Memory B cell (primary cell): ENCODE measurements at regions not wholly inside any gene's neighbourhood (a gene's known extent, or its start where the extent isn't known, plus 50 kb on each side); places are given as distances from the start of the nearest gene placed in this dataset.

ENCODE experiments used
- ATAC-seq: fragments of 150-1000 bp; cut with Tn5 transposase; 2 replicates; pipeline ENCODE4 v1.10.0; 2021; ENCODE audit warnings: low read depth, mild to moderate bottlenecking, moderate library complexity
- DNase-seq, 2 donors: peaks; one replicate each; pipeline ENCODE4 v3.0.0; 2022; ENCODE audit warnings: low spot score in 2 of 2
- H3K27ac Mint-ChIP-seq: one replicate; pipeline ENCODE4 v1.8.0; 2022; ENCODE audit warnings: mild to moderate bottlenecking, moderate library complexity, mixed read lengths
- H3K27me3 Mint-ChIP-seq: one replicate; pipeline ENCODE4 v1.8.0; 2022; ENCODE audit warnings: mixed read lengths
- H3K36me3 Mint-ChIP-seq: one replicate; pipeline ENCODE4 v1.8.0; 2022; ENCODE audit warnings: mild to moderate bottlenecking, mixed read lengths
- H3K4me1 Mint-ChIP-seq: one replicate; pipeline ENCODE4 v1.8.0; 2022; ENCODE audit warnings: mixed read lengths
- H3K4me3 Mint-ChIP-seq: one replicate; pipeline ENCODE4 v1.8.0; 2022; ENCODE audit warnings: mild to moderate bottlenecking, moderate library complexity, mixed read lengths
- H3K9me3 Mint-ChIP-seq: one replicate; pipeline ENCODE4 v1.8.0; 2022; ENCODE audit warnings: mixed read lengths

GRCh38 chr3:177729956-177730681, 532.8 kb upstream of the TBL1XR1 start:
- Mint-ChIP-seq H3K36me3 (peaks cover 3% of the 10 kb centered on the region), H3K4me1 (peaks cover 2% of the 10 kb centered on the region), H3K27me3 (peaks cover 2% of the 10 kb centered on the region), H3K27ac (no peak overlapping the region), H3K4me3 (no peak overlapping the region), H3K9me3 (no peaks in the 10 kb centered on the region)
- DNase-seq: no peak
- no peak for ATAC-seq

- DNase-seq (no peak), ATAC-seq (no peak)
- Mint-ChIP-seq H3K36me3 (peaks cover 3% of the 10 kb centered on the region), H3K27me3 (peaks cover 2% of the 10 kb centered on the region), H3K4me1 (peaks cover 2% of the 10 kb centered on the region), H3K4me3 (no peak overlapping the region), H3K27ac (no peak overlapping the region), H3K9me3 (no peaks in the 10 kb centered on the region)
These were observed 533.5 kb upstream of the TBL1XR1 start for GRCh38 chr3:177730814-177731213.

GRCh38 chr3:177731644-177732268, 534.5 kb upstream of the TBL1XR1 start:
- ATAC-seq: no peak
- H3K9me3 Mint-ChIP-seq: no peaks in the 10 kb centered on the region
- no peaks in the 10 kb centered on the region for H3K36me3 Mint-ChIP-seq
- H3K4me1 Mint-ChIP-seq: peaks cover 2% of the 10 kb centered on the region
- H3K27ac Mint-ChIP-seq: no peak overlapping the region
- H3K4me3 Mint-ChIP-seq: no peak overlapping the region
- peaks cover 2% of the 10 kb centered on the region for H3K27me3 Mint-ChIP-seq
- no peak for DNase-seq

GRCh38 chr3:177733233-177733632, 536.0 kb upstream of the TBL1XR1 start:
- Mint-ChIP-seq H3K9me3 (no peaks in the 10 kb centered on the region), H3K4me3 (no peak overlapping the region), H3K4me1 (peaks cover 2% of the 10 kb centered on the region), H3K27me3 (no peaks in the 10 kb centered on the region), H3K27ac (no peak overlapping the region), H3K36me3 (no peaks in the 10 kb centered on the region)
- ATAC-seq (no peak), DNase-seq (no peak)

- H3K4me1 Mint-ChIP-seq: peaks cover 2% of the 10 kb centered on the region
- H3K27me3 Mint-ChIP-seq: no peaks in the 10 kb centered on the region
- no peak for DNase-seq
- no peak for ATAC-seq
- H3K36me3 Mint-ChIP-seq: no peaks in the 10 kb centered on the region
- no peak overlapping the region for H3K4me3 Mint-ChIP-seq
- H3K27ac Mint-ChIP-seq: no peak overlapping the region
- H3K9me3 Mint-ChIP-seq: no peaks in the 10 kb centered on the region
These were observed 536.7 kb upstream of the TBL1XR1 start for GRCh38 chr3:177733936-177734335.

- Mint-ChIP-seq H3K36me3 (no peaks in the 10 kb centered on the region), H3K27me3 (no peaks in the 10 kb centered on the region)
These were observed 538.1 kb upstream of the TBL1XR1 start for GRCh38 chr3:177735431-177735830.

GRCh38 chr3:177739461-177739860, 542.2 kb upstream of the TBL1XR1 start:
- no peak overlapping the region for H3K27ac Mint-ChIP-seq
- ATAC-seq: no peak
- peaks cover 2% of the 10 kb centered on the region for H3K9me3 Mint-ChIP-seq
- H3K36me3 Mint-ChIP-seq: no peaks in the 10 kb centered on the region
- no peaks in the 10 kb centered on the region for H3K27me3 Mint-ChIP-seq
- no peak overlapping the region for H3K4me3 Mint-ChIP-seq
- H3K4me1 Mint-ChIP-seq: no peaks in the 10 kb centered on the region
- no peak for DNase-seq

More at GRCh38 chr3:177735431-177735830, 538.1 kb upstream of the TBL1XR1 start:
- H3K27ac Mint-ChIP-seq: no peak overlapping the region
- H3K4me1 Mint-ChIP-seq: no peaks in the 10 kb centered on the region
- DNase-seq: no peak
- no peak overlapping the region for H3K4me3 Mint-ChIP-seq
- no peak for ATAC-seq
- H3K9me3 Mint-ChIP-seq: no peaks in the 10 kb centered on the region

GRCh38 chr3:177740254-177740653, 543.0 kb upstream of the TBL1XR1 start:
- no peak overlapping the region for H3K4me3 Mint-ChIP-seq
- H3K4me1 Mint-ChIP-seq: no peaks in the 10 kb centered on the region
- no peak for DNase-seq
- no peaks in the 10 kb centered on the region for H3K27me3 Mint-ChIP-seq
- no peaks in the 10 kb centered on the region for H3K36me3 Mint-ChIP-seq
- H3K27ac Mint-ChIP-seq: no peak overlapping the region
- peaks cover 2% of the 10 kb centered on the region for H3K9me3 Mint-ChIP-seq
- ATAC-seq: no peak

- no peaks in the 10 kb centered on the region for H3K4me1 Mint-ChIP-seq
- H3K27me3 Mint-ChIP-seq: no peaks in the 10 kb centered on the region
- H3K36me3 Mint-ChIP-seq: no peaks in the 10 kb centered on the region
- DNase-seq (no peak), ATAC-seq (no peak)
- H3K27ac Mint-ChIP-seq: no peak overlapping the region
- no peak overlapping the region for H3K4me3 Mint-ChIP-seq
- H3K9me3 Mint-ChIP-seq: peaks cover 2% of the 10 kb centered on the region
These were observed 545.0 kb upstream of the TBL1XR1 start for GRCh38 chr3:177742273-177742672.

- Mint-ChIP-seq H3K36me3 (peaks cover 1% of the 10 kb centered on the region), H3K9me3 (peaks cover 2% of the 10 kb centered on the region), H3K27ac (no peak overlapping the region), H3K4me3 (no peak overlapping the region), H3K27me3 (no peaks in the 10 kb centered on the region), H3K4me1 (no peaks in the 10 kb centered on the region)
- DNase-seq (no peak), ATAC-seq (no peak)
These were observed 546.0 kb upstream of the TBL1XR1 start for GRCh38 chr3:177743173-177743890.

GRCh38 chr3:177744873-177745606, 547.8 kb upstream of the TBL1XR1 start:
- no peak for DNase-seq
- Mint-ChIP-seq H3K27ac (no peak overlapping the region), H3K36me3 (peaks cover 1% of the 10 kb centered on the region), H3K27me3 (no peaks in the 10 kb centered on the region), H3K4me3 (no peak overlapping the region), H3K9me3 (peaks cover 2% of the 10 kb centered on the region), H3K4me1 (no peaks in the 10 kb centered on the region)
- ATAC-seq: no peak

GRCh38 chr3:177745607-177746005, 548.3 kb upstream of the TBL1XR1 start:
- ATAC-seq (no peak), DNase-seq (no peak)
- Mint-ChIP-seq H3K27me3 (no peaks in the 10 kb centered on the region), H3K4me1 (no peaks in the 10 kb centered on the region), H3K4me3 (no peak overlapping the region), H3K36me3 (peaks cover 1% of the 10 kb centered on the region), H3K27ac (no peak overlapping the region), H3K9me3 (peaks cover 2% of the 10 kb centered on the region)

- H3K27ac Mint-ChIP-seq: no peak overlapping the region
- peaks cover 1% of the 10 kb centered on the region for H3K36me3 Mint-ChIP-seq
- H3K4me3 Mint-ChIP-seq: no peak overlapping the region
- no peaks in the 10 kb centered on the region for H3K4me1 Mint-ChIP-seq
- DNase-seq (no peak), ATAC-seq (no peak)
- H3K9me3 Mint-ChIP-seq: peaks cover 2% of the 10 kb centered on the region
- no peaks in the 10 kb centered on the region for H3K27me3 Mint-ChIP-seq
These were observed 549.2 kb upstream of the TBL1XR1 start for GRCh38 chr3:177746337-177746933.
